ENCODE measurements at regions not wholly inside any gene's neighbourhood (a gene's known extent, or its start where the extent isn't known, plus 50 kb on each side); places are given as distances from the start of the nearest gene placed in this dataset.

GRCh38 chr11:15602047-15602446 is 487.3 kb downstream of the INSC start:
- no peak for TF ChIP-seq CTCF (IDR thresholded peaks at IDR 0.05; ENCODE audit: extremely low read depth, missing control alignments)
- DNase-seq (ENCODE audit: low spot score): no peak

- TF ChIP-seq CTCF (IDR thresholded peaks at IDR 0.05; ENCODE audit: extremely low read depth, missing control alignments): no peak
- DNase-seq (ENCODE audit: low spot score): no peak
Observed at GRCh38 chr11:15602785-15603567, 488.3 kb downstream of the INSC start.

GRCh38 chr11:15605094-15605493 is 490.4 kb downstream of the INSC start:
- no peak for DNase-seq (ENCODE audit: low spot score)
- TF ChIP-seq CTCF (IDR thresholded peaks at IDR 0.05; ENCODE audit: extremely low read depth, missing control alignments): no peak

- no peak for DNase-seq (ENCODE audit: low spot score)
- TF ChIP-seq CTCF (IDR thresholded peaks at IDR 0.05; ENCODE audit: extremely low read depth, missing control alignments): no peak
Observed at GRCh38 chr11:15607361-15608036, 492.8 kb downstream of the INSC start.

GRCh38 chr11:15609445-15609844 is 494.7 kb downstream of the INSC start:
- DNase-seq (ENCODE audit: low spot score): no peak
- no peak for TF ChIP-seq CTCF (IDR thresholded peaks at IDR 0.05; ENCODE audit: extremely low read depth, missing control alignments)

- no peak for TF ChIP-seq CTCF (IDR thresholded peaks at IDR 0.05; ENCODE audit: extremely low read depth, missing control alignments)
- DNase-seq (ENCODE audit: low spot score): no peak
Observed at GRCh38 chr11:15610881-15611280, 496.2 kb downstream of the INSC start.

GRCh38 chr11:15613251-15613650 is 498.5 kb downstream of the INSC start:
- no peak for DNase-seq (ENCODE audit: low spot score)

More at GRCh38 chr11:15613251-15613650, 498.5 kb downstream of the INSC start:
- no peak for TF ChIP-seq CTCF (IDR thresholded peaks at IDR 0.05; ENCODE audit: extremely low read depth, missing control alignments)

Data from GM20000 (cell line).